ENCODE measurements at regions not wholly inside any gene's neighbourhood (a gene's known extent, or its start where the extent isn't known, plus 50 kb on each side); places are given as distances from the start of the nearest gene placed in this dataset.

DNA sequence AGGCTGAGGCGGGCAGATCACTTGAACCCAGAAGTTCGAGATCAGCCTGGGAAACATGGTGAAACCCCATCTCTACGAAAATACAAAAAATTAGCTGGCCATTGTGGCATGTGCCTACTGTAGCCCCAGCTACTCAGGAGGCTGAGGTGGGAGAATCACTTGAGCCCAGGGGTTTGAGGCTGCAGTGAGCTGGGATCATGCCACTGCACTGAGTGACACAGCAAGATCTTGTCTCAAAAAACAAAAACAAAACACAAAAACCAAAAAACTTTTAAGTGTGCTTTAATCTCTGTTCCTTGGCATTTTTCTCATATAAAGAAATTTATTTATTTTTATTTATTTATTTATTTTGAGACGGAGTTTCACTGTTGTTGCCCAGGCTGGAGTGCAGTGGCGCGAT is 208.2 kb downstream of the URB2 start:
- TF ChIP-seq, protein P1, sequence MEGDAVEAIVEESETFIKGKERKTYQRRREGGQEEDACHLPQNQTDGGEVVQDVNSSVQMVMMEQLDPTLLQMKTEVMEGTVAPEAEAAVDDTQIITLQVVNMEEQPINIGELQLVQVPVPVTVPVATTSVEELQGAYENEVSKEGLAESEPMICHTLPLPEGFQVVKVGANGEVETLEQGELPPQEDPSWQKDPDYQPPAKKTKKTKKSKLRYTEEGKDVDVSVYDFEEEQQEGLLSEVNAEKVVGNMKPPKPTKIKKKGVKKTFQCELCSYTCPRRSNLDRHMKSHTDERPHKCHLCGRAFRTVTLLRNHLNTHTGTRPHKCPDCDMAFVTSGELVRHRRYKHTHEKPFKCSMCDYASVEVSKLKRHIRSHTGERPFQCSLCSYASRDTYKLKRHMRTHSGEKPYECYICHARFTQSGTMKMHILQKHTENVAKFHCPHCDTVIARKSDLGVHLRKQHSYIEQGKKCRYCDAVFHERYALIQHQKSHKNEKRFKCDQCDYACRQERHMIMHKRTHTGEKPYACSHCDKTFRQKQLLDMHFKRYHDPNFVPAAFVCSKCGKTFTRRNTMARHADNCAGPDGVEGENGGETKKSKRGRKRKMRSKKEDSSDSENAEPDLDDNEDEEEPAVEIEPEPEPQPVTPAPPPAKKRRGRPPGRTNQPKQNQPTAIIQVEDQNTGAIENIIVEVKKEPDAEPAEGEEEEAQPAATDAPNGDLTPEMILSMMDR (IDR thresholded peaks at IDR 0.05; ENCODE audit: insufficient read depth, low read length, poor library complexity, severe bottlenecking), result no peak
- no peak overlapping the region for H3K4me3 ChIP-seq (replicated peaks; ENCODE audit: low read depth, low read length)
- H3K36me3 ChIP-seq (ENCODE audit: control insufficient read depth, insufficient read depth, low read length), result no peaks in the 10 kb centered on the region
- no peak for DNase-seq (ENCODE audit: extremely low read depth, insufficient read length)
- no peaks in the 10 kb centered on the region for H3K27me3 ChIP-seq (replicated peaks; ENCODE audit: control insufficient read depth, insufficient read depth, low read length)

DNA sequence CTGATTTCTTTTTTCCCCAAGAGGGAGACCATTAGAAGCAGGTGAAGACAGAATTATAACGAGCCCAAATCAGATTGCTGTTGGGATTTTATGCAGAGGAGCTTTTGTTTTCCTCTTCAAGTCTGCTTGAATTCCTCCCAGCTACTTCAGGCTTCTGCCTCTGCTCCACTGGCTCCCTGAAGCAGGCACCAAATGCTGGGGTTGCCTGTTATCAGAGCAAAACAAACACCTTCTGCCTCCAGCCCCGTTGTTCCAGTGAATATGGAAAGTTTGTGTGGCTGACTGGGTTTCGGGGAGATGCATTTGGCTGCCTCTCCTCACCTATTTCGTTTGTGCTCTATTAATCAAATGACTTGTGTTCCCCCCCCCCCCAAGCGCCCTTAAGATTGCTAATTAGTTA is 209.2 kb downstream of the URB2 start:
- no peaks in the 10 kb centered on the region for H3K27me3 ChIP-seq (replicated peaks; ENCODE audit: control insufficient read depth, insufficient read depth, low read length)
- H3K4me3 ChIP-seq (replicated peaks; ENCODE audit: low read depth, low read length), result no peak overlapping the region
- H3K36me3 ChIP-seq (ENCODE audit: control insufficient read depth, insufficient read depth, low read length), result no peaks in the 10 kb centered on the region
- DNase-seq (ENCODE audit: extremely low read depth, insufficient read length), result no peak
- TF ChIP-seq, protein P1 (IDR thresholded peaks at IDR 0.05; ENCODE audit: insufficient read depth, low read length, poor library complexity, severe bottlenecking), result no peak

DNA sequence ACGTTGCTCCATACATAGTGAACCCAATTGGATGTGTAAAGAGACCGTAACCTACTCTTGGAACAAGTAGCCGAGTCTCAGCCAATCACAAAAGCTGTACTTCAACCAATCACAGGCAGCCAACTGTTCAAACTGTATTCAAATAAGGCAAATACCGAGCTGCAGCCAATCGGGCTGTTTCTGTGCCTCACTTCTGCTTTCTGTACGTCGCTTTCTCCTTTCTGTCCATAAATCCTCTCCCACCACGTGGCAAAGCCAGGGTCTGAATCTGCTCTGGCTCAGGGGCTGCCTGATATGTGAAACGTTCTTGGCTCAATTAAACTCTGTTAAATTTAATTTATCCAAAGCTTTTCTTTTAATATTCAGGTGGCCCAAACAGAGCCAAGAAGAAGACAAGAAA is 210.3 kb downstream of the URB2 start:
- Histone ChIP-seq H3K36me3 (ENCODE audit: control insufficient read depth, insufficient read depth, low read length) (no peaks in the 10 kb centered on the region), H3K27me3 (replicated peaks; ENCODE audit: control insufficient read depth, insufficient read depth, low read length) (no peaks in the 10 kb centered on the region), H3K4me3 (replicated peaks; ENCODE audit: low read depth, low read length) (no peak overlapping the region)
- TF ChIP-seq, protein P1 (IDR thresholded peaks at IDR 0.05; ENCODE audit: insufficient read depth, low read length, poor library complexity, severe bottlenecking), result no peak
- no peak for DNase-seq (ENCODE audit: extremely low read depth, insufficient read length)

DNA sequence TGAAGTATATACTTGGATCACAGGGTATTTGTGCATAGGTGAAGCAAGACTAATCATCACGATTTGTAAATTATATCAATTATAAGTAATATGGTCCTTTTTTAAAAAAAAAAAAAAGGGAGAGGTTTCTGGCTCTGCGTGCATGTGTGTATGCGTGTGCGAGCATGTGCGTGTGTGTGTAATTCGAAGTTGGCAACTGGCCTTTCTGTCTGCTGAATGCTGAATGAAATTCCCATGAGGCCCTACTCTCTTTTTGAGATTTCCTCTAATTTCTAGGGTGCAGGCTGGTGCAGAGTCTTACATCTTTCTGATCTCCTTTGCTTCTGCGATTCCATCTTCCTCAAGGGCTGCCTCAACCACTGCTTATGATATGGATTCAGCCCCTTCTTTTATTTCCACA is 212.2 kb downstream of the URB2 start:
- TF ChIP-seq, protein P1 (IDR thresholded peaks at IDR 0.05; ENCODE audit: insufficient read depth, low read length, poor library complexity, severe bottlenecking), result no peak
- H3K27me3 ChIP-seq (replicated peaks; ENCODE audit: control insufficient read depth, insufficient read depth, low read length), result no peaks in the 10 kb centered on the region
- H3K4me3 ChIP-seq (replicated peaks; ENCODE audit: low read depth, low read length), result no peak overlapping the region
- no peak for DNase-seq (ENCODE audit: extremely low read depth, insufficient read length)
- no peaks in the 10 kb centered on the region for H3K36me3 ChIP-seq (ENCODE audit: control insufficient read depth, insufficient read depth, low read length)

DNA sequence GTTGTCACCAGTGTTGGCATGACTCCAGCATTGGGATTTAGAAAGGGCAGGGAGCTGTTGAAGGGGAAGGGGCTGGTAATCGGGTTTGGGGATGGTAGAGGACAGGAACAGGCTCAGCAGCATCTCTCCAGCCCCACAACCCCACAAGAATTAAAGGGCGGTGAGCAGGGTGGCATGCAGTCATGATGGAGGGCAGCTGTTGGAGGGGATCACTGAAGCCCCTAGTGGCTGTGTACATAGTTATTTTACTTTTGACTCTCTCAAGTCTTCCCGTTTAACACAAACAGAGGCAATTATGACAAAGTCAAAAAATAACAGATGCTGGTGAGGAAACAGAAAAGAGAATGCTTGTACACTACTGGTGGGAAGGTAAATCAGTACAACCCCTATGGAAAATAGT is 213.8 kb downstream of the URB2 start:
- H3K4me3 ChIP-seq (replicated peaks; ENCODE audit: low read depth, low read length), result no peak overlapping the region
- H3K36me3 ChIP-seq (ENCODE audit: control insufficient read depth, insufficient read depth, low read length), result no peaks in the 10 kb centered on the region
- DNase-seq (ENCODE audit: extremely low read depth, insufficient read length), result no peak
- TF ChIP-seq, protein P1 (IDR thresholded peaks at IDR 0.05; ENCODE audit: insufficient read depth, low read length, poor library complexity, severe bottlenecking), result no peak
- H3K27me3 ChIP-seq (replicated peaks; ENCODE audit: control insufficient read depth, insufficient read depth, low read length), result no peaks in the 10 kb centered on the region

DNA sequence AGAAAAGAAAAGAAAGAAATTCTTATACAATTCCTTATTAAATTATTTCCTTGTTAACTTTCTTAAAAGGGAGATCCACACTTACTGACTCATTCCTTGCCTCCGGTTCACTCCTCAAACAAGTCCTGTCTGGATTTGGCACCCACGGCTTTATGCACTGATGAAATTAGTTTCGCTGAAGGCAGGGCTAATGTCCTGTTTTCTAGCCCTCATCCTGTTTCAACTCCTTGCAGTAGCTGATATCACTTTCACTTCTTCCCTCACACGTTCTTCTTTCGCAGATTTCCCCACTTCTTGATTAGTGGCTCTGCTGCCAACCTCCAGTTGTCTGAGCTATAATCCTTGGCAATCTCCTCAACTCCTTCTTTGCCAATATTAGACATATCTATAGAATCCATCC is 215.2 kb downstream of the URB2 start:
- TF ChIP-seq, protein P1 (IDR thresholded peaks at IDR 0.05; ENCODE audit: insufficient read depth, low read length, poor library complexity, severe bottlenecking), result no peak
- no peak for DNase-seq (ENCODE audit: extremely low read depth, insufficient read length)
- no peaks in the 10 kb centered on the region for H3K27me3 ChIP-seq (replicated peaks; ENCODE audit: control insufficient read depth, insufficient read depth, low read length)
- H3K36me3 ChIP-seq (ENCODE audit: control insufficient read depth, insufficient read depth, low read length), result no peaks in the 10 kb centered on the region
- no peak overlapping the region for H3K4me3 ChIP-seq (replicated peaks; ENCODE audit: low read depth, low read length)

All from GM06990 (cell line).